ENCODE measurements at regions not wholly inside any gene's neighbourhood (a gene's known extent, or its start where the extent isn't known, plus 50 kb on each side); places are given as distances from the start of the nearest gene placed in this dataset.

GRCh38 chr5:72733810-72734209, 82.7 kb upstream of the TNPO1 start:
- no peak overlapping the region for H3K4me2 ChIP-seq (ENCODE audit: insufficient read depth, low read length)
- H3K9me1 ChIP-seq (ENCODE audit: control insufficient read depth, insufficient read depth, low read length), result no peaks in the 10 kb centered on the region
- H3K9ac ChIP-seq (ENCODE audit: insufficient read depth in 1 of 2, low read depth in 2 of 2, low read length in 2 of 2), result no peak overlapping the region
- no peaks in the 10 kb centered on the region for H3K36me3 ChIP-seq (ENCODE audit: control insufficient read depth, insufficient read depth, low read length)
- intact Hi-C loops (cut with micrococcal nuclease) (no loop called here), in situ Hi-C loops (cut with MboI) (no loop called here)
- H3K9me3 ChIP-seq (replicated peaks; ENCODE audit: control insufficient read depth, insufficient read depth, low read depth, low read length), result no peaks in the 10 kb centered on the region
- 0% methylated on average over 4 of the region's 4 CpGs for WGBS (ENCODE audit: insufficient coverage, low coverage, missing lambda C conversion rate)
- H3K4me3 ChIP-seq, result no peak overlapping the region
- no peaks in the 10 kb centered on the region for H3K27me3 ChIP-seq (ENCODE audit: control insufficient read depth in 2 of 2, insufficient read depth in 2 of 2, low read length in 2 of 2)
- ATAC-seq, result no peak
- DNase-seq (ENCODE audit: extremely low read depth in 1 of 4, low spot score in 3 of 4), result no peak
- H4K20me1 ChIP-seq (replicated peaks; ENCODE audit: control insufficient read depth, insufficient read depth, low read length), result no peaks in the 10 kb centered on the region
- H3K27ac ChIP-seq (ENCODE audit: extremely low read depth, low read depth, low read length), result no peak overlapping the region
- H3K4me1 ChIP-seq (replicated peaks in 1 of 2; ENCODE audit: control insufficient read depth in 2 of 2, insufficient read depth in 2 of 2, low read length in 2 of 2), result no peaks in the 10 kb centered on the region
- POLR2A ChIA-PET, result no interaction called here
- TF ChIP-seq JUND (IDR thresholded peaks at IDR 0.05; ENCODE audit: borderline replicate concordance, low read depth, low read length) (no peak), JUND (tag; IDR thresholded peaks at IDR 0.05; ENCODE audit: borderline replicate concordance, low read depth, low read length) (no peak), ELF1 (tag; IDR thresholded peaks at IDR 0.05) (no peak), HMG20B (CRISPR knock-in tag; IDR thresholded peaks at IDR 0.05) (no peak), LARP7 (IDR thresholded peaks at IDR 0.05) (no peak)
- CTCF ChIA-PET (ENCODE audit: low intra/inter-chr PET ratio), result no interaction called here
- no peak for FAIRE-seq
- no TSS peak for BruUV-seq (replicated peaks)
- H3K79me2 ChIP-seq (ENCODE audit: control insufficient read depth, insufficient read depth, low read length), result no peaks in the 10 kb centered on the region
- no peak overlapping the region for H2AFZ ChIP-seq (ENCODE audit: low read depth, low read length)

- no peak for DNase-seq (ENCODE audit: extremely low read depth in 1 of 4, low spot score in 3 of 4)
- POLR2A ChIA-PET, result no interaction called here
- Histone ChIP-seq H3K36me3 (ENCODE audit: control insufficient read depth, insufficient read depth, low read length) (no peaks in the 10 kb centered on the region), H3K79me2 (ENCODE audit: control insufficient read depth, insufficient read depth, low read length) (no peaks in the 10 kb centered on the region), H3K4me2 (ENCODE audit: insufficient read depth, low read length) (no peak overlapping the region), H3K9me3 (replicated peaks; ENCODE audit: control insufficient read depth, insufficient read depth, low read depth, low read length) (no peaks in the 10 kb centered on the region), H3K9me1 (ENCODE audit: control insufficient read depth, insufficient read depth, low read length) (no peaks in the 10 kb centered on the region), H3K27ac (ENCODE audit: extremely low read depth, low read depth, low read length) (no peak overlapping the region), H3K9ac (ENCODE audit: insufficient read depth in 1 of 2, low read depth in 2 of 2, low read length in 2 of 2) (no peak overlapping the region), H2AFZ (ENCODE audit: low read depth, low read length) (no peak overlapping the region), H3K27me3 (ENCODE audit: control insufficient read depth in 2 of 2, insufficient read depth in 2 of 2, low read length in 2 of 2) (peaks cover 0 to 13% of the 10 kb centered on the region in 2 experiments; a peak in 4 of 5 replicates), H3K4me3 (no peak overlapping the region), H3K4me1 (replicated peaks in 1 of 2; ENCODE audit: control insufficient read depth in 2 of 2, insufficient read depth in 2 of 2, low read length in 2 of 2) (no peaks in the 10 kb centered on the region), H4K20me1 (replicated peaks; ENCODE audit: control insufficient read depth, insufficient read depth, low read length) (no peaks in the 10 kb centered on the region)
- CTCF ChIA-PET (ENCODE audit: low intra/inter-chr PET ratio), result no interaction called here
- intact Hi-C loops (cut with micrococcal nuclease) (no loop called here), in situ Hi-C loops (cut with MboI) (no loop called here)
- FAIRE-seq, result no peak
- TF ChIP-seq SMARCE1 (IDR thresholded peaks at IDR 0.05) (no peak), ATF2 (CRISPR knock-in tag; IDR thresholded peaks at IDR 0.05) (no peak), NKRF (IDR thresholded peaks at IDR 0.05; ENCODE audit: borderline replicate concordance) (no peak), SIN3A (IDR thresholded peaks at IDR 0.05; ENCODE audit: borderline replicate concordance in 2 of 2, control insufficient read depth in 1 of 2, low read depth in 2 of 2, low read length in 2 of 2) (no peak), IFI16 (CRISPR knock-in tag; IDR thresholded peaks at IDR 0.05) (no peak), FOXK1 (CRISPR knock-in tag; IDR thresholded peaks at IDR 0.05; ENCODE audit: borderline replicate concordance) (no peak)
- no TSS peak for BruUV-seq (replicated peaks)
- no peak for ATAC-seq
Measured at GRCh38 chr5:72723581-72723980, 92.9 kb upstream of the TNPO1 start.
